HL-60 (cell line): ENCODE measurements at regions not wholly inside any gene's neighbourhood (a gene's known extent, or its start where the extent isn't known, plus 50 kb on each side); places are given as distances from the start of the nearest gene placed in this dataset.

Experiments used
- CTCF ChIP-seq: IDR thresholded peaks from one replicate; pipeline ENCODE4 v1.5.1; 2011; ENCODE audit warnings: low read length, control low read depth, inconsistent platforms; ENCODE audit not compliant: insufficient read depth
- POLR2AphosphoS5 ChIP-seq: IDR thresholded peaks from 2 replicates; pipeline ENCODE4 v1.6.1; 2012; ENCODE audit warnings: low read depth

DNA sequence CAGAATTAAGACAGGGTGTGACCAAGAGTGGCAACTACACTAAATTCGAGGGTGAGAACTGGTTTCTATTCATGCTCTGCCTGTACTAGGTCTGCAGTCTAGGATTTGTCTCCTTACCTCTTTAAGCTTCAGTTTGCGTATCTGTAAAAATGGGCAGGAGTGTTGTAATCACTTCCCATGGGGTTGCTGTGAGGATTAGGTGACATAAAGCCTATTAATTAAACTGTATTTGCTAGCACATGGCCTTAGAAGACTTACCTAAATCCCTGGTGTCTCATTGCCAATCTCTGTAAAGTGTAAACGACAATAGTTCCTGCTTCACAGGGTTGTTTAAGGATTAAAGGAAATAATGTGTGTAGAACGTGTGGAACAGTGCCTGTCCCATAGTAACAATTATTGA, 193.6 kb downstream of the DRD1 start:
- no peak for TF ChIP-seq CTCF
- no peak for TF ChIP-seq POLR2AphosphoS5
